ENCODE measurements at regions not wholly inside any gene's neighbourhood (a gene's known extent, or its start where the extent isn't known, plus 50 kb on each side); places are given as distances from the start of the nearest gene placed in this dataset.

DNA sequence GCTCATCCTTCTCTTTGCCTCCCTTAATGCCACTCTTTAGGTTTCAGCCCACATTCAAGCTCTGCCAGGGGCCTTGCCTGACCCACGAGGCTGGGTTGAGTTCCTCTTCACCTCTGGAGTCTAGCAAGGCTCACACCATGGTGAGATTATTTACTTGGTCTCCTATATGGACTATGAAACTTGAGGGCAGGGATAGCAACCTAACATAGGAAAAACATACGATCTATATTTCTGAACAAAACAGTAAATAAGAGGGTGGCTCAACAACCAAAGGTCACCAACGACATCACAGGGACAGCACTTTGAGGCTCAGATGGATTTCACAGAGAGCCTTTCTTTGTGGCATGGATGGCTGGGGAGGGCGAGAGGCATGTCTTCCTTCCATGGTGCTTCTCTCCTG is 197.0 kb downstream of the MAF start:
- peaks cover 0 to 5% (median 0%) of the 10 kb centered on the region in 4 donors for H3K9me3 ChIP-seq
- no peak for DNase-seq (ENCODE audit: low spot score in 2 of 2)
- no peaks in the 10 kb centered on the region for H3K4me1 ChIP-seq
- H3K27ac ChIP-seq: no peak overlapping the region
- 69 to 80% methylated on average over 4 of the region's 4 CpGs for WGBS, 2 donors
- H3K4me3 ChIP-seq: no peak overlapping the region
- no peaks in the 10 kb centered on the region for H3K27me3 ChIP-seq
- no peaks in the 10 kb centered on the region for H3K36me3 ChIP-seq
- TF ChIP-seq EP300 (IDR thresholded peaks at IDR 0.05) (no peak), POLR2A (IDR thresholded peaks at IDR 0.05) (no peak)
- TF ChIP-seq, protein P1, sequence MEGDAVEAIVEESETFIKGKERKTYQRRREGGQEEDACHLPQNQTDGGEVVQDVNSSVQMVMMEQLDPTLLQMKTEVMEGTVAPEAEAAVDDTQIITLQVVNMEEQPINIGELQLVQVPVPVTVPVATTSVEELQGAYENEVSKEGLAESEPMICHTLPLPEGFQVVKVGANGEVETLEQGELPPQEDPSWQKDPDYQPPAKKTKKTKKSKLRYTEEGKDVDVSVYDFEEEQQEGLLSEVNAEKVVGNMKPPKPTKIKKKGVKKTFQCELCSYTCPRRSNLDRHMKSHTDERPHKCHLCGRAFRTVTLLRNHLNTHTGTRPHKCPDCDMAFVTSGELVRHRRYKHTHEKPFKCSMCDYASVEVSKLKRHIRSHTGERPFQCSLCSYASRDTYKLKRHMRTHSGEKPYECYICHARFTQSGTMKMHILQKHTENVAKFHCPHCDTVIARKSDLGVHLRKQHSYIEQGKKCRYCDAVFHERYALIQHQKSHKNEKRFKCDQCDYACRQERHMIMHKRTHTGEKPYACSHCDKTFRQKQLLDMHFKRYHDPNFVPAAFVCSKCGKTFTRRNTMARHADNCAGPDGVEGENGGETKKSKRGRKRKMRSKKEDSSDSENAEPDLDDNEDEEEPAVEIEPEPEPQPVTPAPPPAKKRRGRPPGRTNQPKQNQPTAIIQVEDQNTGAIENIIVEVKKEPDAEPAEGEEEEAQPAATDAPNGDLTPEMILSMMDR (IDR thresholded peaks at IDR 0.05): no peak

DNA sequence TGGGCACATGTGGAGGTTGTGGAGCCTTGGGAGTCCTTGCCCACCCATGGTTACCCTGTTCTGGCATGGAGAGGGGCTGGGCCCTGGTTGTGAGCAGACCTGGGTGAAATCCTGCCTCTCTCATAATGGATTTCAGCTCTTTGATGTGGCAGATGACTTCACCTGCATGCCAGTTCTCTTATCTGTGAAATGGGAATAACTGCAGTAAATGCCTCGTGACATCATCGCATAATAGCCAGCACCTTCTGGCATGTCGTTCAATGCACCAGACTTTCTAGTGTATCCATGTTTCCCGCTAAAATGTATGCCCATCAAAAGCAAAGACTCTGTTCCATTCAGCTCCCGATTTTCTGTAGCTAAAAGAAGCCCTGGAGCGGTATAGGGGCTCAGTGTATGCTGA is 197.6 kb downstream of the MAF start:
- WGBS, 2 donors: 78 to 79% methylated on average over 6 of the region's 6 CpGs
- H3K9me3 ChIP-seq: peaks cover 0 to 5% (median 0%) of the 10 kb centered on the region in 4 donors
- H3K4me1 ChIP-seq: no peaks in the 10 kb centered on the region
- TF ChIP-seq EP300 (IDR thresholded peaks at IDR 0.05) (no peak), POLR2A (IDR thresholded peaks at IDR 0.05) (no peak)
- TF ChIP-seq, protein P1 (IDR thresholded peaks at IDR 0.05): no peak
- no peak overlapping the region for H3K4me3 ChIP-seq
- no peaks in the 10 kb centered on the region for H3K36me3 ChIP-seq
- H3K27me3 ChIP-seq: no peaks in the 10 kb centered on the region
- no peak for DNase-seq (ENCODE audit: low spot score in 2 of 2)
- no peak overlapping the region for H3K27ac ChIP-seq

DNA sequence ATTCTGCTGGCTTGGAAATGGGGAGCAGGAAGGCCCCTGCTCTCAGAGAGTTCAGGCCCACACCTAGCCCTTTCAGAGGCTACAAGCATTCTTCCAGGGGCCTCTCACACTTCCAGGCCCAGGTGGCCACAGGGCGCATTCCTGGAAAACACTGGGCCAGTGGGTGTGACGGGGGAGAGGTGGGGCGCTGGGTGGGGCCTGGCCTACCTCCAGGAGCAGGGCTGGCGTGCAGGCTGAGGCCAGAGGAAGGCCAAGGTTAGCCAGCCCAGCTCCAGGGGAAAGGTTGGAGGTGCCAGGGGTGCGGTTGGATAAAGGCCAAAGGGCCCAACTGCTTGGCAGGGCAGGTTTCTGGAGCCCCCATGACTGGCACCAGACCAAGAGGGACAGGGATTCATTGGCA is 198.2 kb downstream of the MAF start:
- whole genome bisulfite sequencing, 2 donors: 75 to 84% methylated on average over 5 of the region's 5 CpGs

DNA sequence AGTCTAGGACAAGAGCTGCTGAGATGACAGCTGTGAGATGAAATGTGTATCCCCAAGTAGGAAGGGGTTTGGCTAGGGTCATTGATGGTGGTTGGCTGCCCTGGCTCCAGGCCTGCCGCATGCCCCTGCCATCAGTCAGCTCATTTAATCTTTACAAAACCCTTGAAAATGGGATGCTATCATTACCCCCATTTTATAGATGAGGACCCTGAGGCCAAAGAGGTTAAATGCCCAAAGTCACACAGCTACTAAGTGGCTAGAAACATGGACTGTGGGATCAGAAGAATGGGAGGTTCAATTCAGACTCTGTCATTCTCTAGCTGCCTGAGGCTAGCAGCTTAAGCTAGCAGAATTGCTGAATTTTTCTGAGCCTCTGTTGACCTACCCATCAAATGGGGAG is 198.8 kb downstream of the MAF start:
- Histone ChIP-seq H3K36me3 (no peaks in the 10 kb centered on the region), H3K4me1 (no peaks in the 10 kb centered on the region), H3K9me3 (peaks cover 0 to 5% (median 0%) of the 10 kb centered on the region in 4 donors), H3K27me3 (no peaks in the 10 kb centered on the region), H3K4me3 (no peak overlapping the region), H3K27ac (peak overlapping the region in 1 of 4 donors; percentile 67)
- TF ChIP-seq EP300 (IDR thresholded peaks at IDR 0.05) (no peak), POLR2A (IDR thresholded peaks at IDR 0.05) (no peak)
- TF ChIP-seq, protein P1 (IDR thresholded peaks at IDR 0.05): no peak
- DNase-seq (ENCODE audit: low spot score in 2 of 2): no peak
- WGBS, 2 donors: 95% methylated on average over 1 of the region's 1 CpG

More for the DNA sequence above, 198.2 kb downstream of the MAF start:
- peak overlapping the region in 1 of 4 donors; percentile 67 for H3K27ac ChIP-seq
- TF ChIP-seq EP300 (IDR thresholded peaks at IDR 0.05) (no peak), POLR2A (IDR thresholded peaks at IDR 0.05) (no peak)
- TF ChIP-seq, protein P1 (IDR thresholded peaks at IDR 0.05): no peak
- no peak for DNase-seq (ENCODE audit: low spot score in 2 of 2)
- H3K27me3 ChIP-seq: no peaks in the 10 kb centered on the region
- peaks cover 0 to 5% (median 0%) of the 10 kb centered on the region in 4 donors for H3K9me3 ChIP-seq
- no peaks in the 10 kb centered on the region for H3K4me1 ChIP-seq
- H3K4me3 ChIP-seq: no peak overlapping the region
- H3K36me3 ChIP-seq: no peaks in the 10 kb centered on the region

DNA sequence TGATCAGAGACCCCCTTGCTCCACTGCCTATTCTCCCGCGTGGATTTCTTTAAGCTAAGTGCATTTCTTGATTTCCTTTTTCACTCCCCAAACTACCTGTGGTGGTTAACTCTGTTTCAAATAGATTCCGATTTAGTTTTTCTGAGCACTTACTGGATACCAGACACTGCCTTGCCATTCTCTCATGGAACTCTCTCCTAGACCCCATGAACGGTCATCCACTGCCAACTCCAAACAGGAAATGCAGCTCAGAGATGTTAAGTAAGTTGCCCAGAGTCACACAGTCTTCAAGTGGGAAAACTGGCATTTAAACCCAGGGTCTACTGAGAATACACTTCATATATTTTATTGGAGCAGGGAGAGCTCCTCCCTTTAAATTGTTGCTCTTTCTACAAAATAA is 199.4 kb downstream of the MAF start:
- Histone ChIP-seq H3K4me1 (no peaks in the 10 kb centered on the region), H3K36me3 (no peaks in the 10 kb centered on the region), H3K9me3 (peaks cover 0 to 5% (median 0%) of the 10 kb centered on the region in 4 donors), H3K4me3 (no peak overlapping the region), H3K27ac (peak overlapping the region in 1 of 4 donors; percentile 67), H3K27me3 (no peaks in the 10 kb centered on the region)
- TF ChIP-seq, protein P1 (IDR thresholded peaks at IDR 0.05): no peak
- TF ChIP-seq POLR2A (IDR thresholded peaks at IDR 0.05) (no peak), EP300 (IDR thresholded peaks at IDR 0.05) (no peak)
- DNase-seq (ENCODE audit: low spot score in 2 of 2): no peak
- WGBS, 2 donors: 93 to 96% methylated on average over 4 of the region's 4 CpGs

Data from tibial nerve (tissue), 4 donors.